ENCODE measurements at regions not wholly inside any gene's neighbourhood (a gene's known extent, or its start where the extent isn't known, plus 50 kb on each side); places are given as distances from the start of the nearest gene placed in this dataset.
A peak's percentile ranks its signal among the peaks of the same experiment; 100 is the strongest.

DNA sequence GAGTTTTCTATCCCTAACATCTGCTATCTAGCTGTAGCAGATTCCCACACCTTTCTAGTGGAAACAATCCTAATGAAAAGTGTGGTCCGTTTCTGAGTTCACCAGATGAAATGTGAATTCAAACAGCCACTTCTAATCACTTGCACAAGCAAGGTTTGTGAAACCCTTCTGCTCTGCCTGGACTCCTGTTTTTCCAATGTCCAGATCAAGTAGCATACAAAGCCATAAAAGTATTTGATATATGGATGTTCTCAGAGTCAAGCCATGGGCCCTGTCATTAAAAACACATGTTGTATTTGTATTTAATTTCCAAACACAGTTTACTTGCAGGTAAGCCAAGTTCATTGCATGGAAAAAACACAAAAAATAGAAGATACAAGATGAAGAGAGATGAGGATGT is 570.4 kb downstream of the NR2F1-AS1 start:
- peaks cover 20% of the 10 kb centered on the region for H3K4me1 Mint-ChIP-seq
- DNase-seq (ENCODE audit: low spot score) (no peak), ATAC-seq (no peak)
- no peak overlapping the region for H3K4me3 Mint-ChIP-seq
- no peak overlapping the region for H3K27ac Mint-ChIP-seq
- H3K9me3 Mint-ChIP-seq = peaks cover 13% of the 10 kb centered on the region
- no peak for TF ChIP-seq GRHL2 (CRISPR knock-in tag; IDR thresholded peaks at IDR 0.05; ENCODE audit: insufficient replicate concordance, severe bottlenecking)
- TF ChIP-seq NR1H2 (CRISPR knock-in tag; IDR thresholded peaks at IDR 0.05) = no peak
- TF ChIP-seq, protein P1, sequence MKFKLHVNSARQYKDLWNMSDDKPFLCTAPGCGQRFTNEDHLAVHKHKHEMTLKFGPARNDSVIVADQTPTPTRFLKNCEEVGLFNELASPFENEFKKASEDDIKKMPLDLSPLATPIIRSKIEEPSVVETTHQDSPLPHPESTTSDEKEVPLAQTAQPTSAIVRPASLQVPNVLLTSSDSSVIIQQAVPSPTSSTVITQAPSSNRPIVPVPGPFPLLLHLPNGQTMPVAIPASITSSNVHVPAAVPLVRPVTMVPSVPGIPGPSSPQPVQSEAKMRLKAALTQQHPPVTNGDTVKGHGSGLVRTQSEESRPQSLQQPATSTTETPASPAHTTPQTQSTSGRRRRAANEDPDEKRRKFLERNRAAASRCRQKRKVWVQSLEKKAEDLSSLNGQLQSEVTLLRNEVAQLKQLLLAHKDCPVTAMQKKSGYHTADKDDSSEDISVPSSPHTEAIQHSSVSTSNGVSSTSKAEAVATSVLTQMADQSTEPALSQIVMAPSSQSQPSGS (CRISPR knock-in tag; IDR thresholded peaks at IDR 0.05; ENCODE audit: borderline replicate concordance, low read depth) = no peak
- TF ChIP-seq, protein P2, sequence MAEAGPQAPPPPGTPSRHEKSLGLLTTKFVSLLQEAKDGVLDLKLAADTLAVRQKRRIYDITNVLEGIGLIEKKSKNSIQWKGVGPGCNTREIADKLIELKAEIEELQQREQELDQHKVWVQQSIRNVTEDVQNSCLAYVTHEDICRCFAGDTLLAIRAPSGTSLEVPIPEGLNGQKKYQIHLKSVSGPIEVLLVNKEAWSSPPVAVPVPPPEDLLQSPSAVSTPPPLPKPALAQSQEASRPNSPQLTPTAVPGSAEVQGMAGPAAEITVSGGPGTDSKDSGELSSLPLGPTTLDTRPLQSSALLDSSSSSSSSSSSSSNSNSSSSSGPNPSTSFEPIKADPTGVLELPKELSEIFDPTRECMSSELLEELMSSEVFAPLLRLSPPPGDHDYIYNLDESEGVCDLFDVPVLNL (CRISPR knock-in tag; IDR thresholded peaks at IDR 0.05; ENCODE audit: borderline replicate concordance, low read depth) = no peak
- TF ChIP-seq RORB (CRISPR knock-in tag; IDR thresholded peaks at IDR 0.05) = no peak
- TF ChIP-seq JAZF1 (CRISPR knock-in tag; IDR thresholded peaks at IDR 0.05) = no peak
- TF ChIP-seq, protein P3, sequence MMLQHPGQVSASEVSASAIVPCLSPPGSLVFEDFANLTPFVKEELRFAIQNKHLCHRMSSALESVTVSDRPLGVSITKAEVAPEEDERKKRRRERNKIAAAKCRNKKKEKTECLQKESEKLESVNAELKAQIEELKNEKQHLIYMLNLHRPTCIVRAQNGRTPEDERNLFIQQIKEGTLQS (CRISPR knock-in tag; conservative IDR thresholded peaks at IDR 0.05) = no peak
- no peak for TF ChIP-seq MYBL2 (CRISPR knock-in tag; IDR thresholded peaks at IDR 0.05)
- TF ChIP-seq SMAD3 (CRISPR knock-in tag; IDR thresholded peaks at IDR 0.05; ENCODE audit: borderline replicate concordance) = no peak
- TF ChIP-seq, protein P4, sequence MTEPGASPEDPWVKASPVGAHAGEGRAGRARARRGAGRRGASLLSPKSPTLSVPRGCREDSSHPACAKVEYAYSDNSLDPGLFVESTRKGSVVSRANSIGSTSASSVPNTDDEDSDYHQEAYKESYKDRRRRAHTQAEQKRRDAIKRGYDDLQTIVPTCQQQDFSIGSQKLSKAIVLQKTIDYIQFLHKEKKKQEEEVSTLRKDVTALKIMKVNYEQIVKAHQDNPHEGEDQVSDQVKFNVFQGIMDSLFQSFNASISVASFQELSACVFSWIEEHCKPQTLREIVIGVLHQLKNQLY (CRISPR knock-in tag; IDR thresholded peaks at IDR 0.05) = no peak
- TF ChIP-seq, protein P5, sequence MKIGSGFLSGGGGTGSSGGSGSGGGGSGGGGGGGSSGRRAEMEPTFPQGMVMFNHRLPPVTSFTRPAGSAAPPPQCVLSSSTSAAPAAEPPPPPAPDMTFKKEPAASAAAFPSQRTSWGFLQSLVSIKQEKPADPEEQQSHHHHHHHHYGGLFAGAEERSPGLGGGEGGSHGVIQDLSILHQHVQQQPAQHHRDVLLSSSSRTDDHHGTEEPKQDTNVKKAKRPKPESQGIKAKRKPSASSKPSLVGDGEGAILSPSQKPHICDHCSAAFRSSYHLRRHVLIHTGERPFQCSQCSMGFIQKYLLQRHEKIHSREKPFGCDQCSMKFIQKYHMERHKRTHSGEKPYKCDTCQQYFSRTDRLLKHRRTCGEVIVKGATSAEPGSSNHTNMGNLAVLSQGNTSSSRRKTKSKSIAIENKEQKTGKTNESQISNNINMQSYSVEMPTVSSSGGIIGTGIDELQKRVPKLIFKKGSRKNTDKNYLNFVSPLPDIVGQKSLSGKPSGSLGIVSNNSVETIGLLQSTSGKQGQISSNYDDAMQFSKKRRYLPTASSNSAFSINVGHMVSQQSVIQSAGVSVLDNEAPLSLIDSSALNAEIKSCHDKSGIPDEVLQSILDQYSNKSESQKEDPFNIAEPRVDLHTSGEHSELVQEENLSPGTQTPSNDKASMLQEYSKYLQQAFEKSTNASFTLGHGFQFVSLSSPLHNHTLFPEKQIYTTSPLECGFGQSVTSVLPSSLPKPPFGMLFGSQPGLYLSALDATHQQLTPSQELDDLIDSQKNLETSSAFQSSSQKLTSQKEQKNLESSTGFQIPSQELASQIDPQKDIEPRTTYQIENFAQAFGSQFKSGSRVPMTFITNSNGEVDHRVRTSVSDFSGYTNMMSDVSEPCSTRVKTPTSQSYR (CRISPR knock-in tag; IDR thresholded peaks at IDR 0.05) = no peak
- TF ChIP-seq ZNF138 (CRISPR knock-in tag; conservative IDR thresholded peaks at IDR 0.05) = no peak
- TF ChIP-seq ELF4 (CRISPR knock-in tag; IDR thresholded peaks at IDR 0.05; ENCODE audit: low read depth) = no peak
- no peak for TF ChIP-seq ATF1 (CRISPR knock-in tag; IDR thresholded peaks at IDR 0.05)
- TF ChIP-seq, protein P6, sequence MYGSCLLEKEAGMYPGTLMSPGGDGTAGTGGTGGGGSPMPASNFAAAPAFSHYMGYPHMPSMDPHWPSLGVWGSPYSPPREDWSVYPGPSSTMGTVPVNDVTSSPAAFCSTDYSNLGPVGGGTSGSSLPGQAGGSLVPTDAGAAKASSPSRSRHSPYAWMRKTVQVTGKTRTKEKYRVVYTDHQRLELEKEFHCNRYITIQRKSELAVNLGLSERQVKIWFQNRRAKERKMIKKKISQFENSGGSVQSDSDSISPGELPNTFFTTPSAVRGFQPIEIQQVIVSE (CRISPR knock-in tag; IDR thresholded peaks at IDR 0.05; ENCODE audit: borderline replicate concordance) = no peak
- TF ChIP-seq JUN (CRISPR knock-in tag; IDR thresholded peaks at IDR 0.05) = no peak
- ChIA-PET CTCF (no interaction called here), POLR2A (no interaction called here)
- H3K36me3 Mint-ChIP-seq = no peaks in the 10 kb centered on the region; the same call in 1 of the 2 replicates
- no peaks in the 10 kb centered on the region for H3K27me3 Mint-ChIP-seq (ENCODE audit: low read depth)

DNA sequence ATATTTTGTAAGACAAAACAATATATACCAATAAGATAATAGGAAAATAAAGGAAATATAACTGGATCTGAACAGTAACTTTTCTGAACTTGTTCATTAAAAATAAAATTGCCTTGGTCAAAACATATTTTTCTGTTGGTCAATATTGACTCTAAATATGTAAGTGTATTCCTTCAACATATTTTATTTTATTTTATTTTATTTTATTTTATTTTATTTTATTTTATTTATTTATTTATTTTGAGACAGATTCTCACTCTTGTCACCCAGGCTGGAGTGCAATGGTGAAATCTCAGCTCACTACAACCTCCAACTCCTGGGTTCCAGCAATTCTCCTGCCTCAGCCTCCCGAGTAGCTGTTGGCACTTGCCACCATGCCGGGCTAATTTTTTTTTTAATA is 571.0 kb downstream of the NR2F1-AS1 start:
- TF ChIP-seq HMGA2 (CRISPR knock-in tag; IDR thresholded peaks at IDR 0.05) = peak; percentile 96
- no peak for TF ChIP-seq TCF7 (CRISPR knock-in tag; IDR thresholded peaks at IDR 0.05; ENCODE audit: low read depth)
- no peak for TF ChIP-seq FOXK1 (CRISPR knock-in tag; IDR thresholded peaks at IDR 0.05)
- no peak for TF ChIP-seq NFE2L1 (CRISPR knock-in tag; IDR thresholded peaks at IDR 0.05)
- TF ChIP-seq, protein P7, sequence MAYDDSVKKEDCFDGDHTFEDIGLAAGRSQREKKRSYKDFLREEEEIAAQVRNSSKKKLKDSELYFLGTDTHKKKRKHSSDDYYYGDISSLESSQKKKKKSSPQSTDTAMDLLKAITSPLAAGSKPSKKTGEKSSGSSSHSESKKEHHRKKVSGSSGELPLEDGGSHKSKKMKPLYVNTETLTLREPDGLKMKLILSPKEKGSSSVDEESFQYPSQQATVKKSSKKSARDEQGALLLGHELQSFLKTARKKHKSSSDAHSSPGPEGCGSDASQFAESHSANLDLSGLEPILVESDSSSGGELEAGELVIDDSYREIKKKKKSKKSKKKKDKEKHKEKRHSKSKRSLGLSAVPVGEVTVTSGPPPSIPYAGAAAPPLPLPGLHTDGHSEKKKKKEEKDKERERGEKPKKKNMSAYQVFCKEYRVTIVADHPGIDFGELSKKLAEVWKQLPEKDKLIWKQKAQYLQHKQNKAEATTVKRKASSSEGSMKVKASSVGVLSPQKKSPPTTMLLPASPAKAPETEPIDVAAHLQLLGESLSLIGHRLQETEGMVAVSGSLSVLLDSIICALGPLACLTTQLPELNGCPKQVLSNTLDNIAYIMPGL (CRISPR knock-in tag; IDR thresholded peaks at IDR 0.05) = no peak
- TF ChIP-seq, protein P8, sequence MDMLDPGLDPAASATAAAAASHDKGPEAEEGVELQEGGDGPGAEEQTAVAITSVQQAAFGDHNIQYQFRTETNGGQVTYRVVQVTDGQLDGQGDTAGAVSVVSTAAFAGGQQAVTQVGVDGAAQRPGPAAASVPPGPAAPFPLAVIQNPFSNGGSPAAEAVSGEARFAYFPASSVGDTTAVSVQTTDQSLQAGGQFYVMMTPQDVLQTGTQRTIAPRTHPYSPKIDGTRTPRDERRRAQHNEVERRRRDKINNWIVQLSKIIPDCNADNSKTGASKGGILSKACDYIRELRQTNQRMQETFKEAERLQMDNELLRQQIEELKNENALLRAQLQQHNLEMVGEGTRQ (CRISPR knock-in tag; IDR thresholded peaks at IDR 0.05) = no peak
- ATAC-seq (no peak), DNase-seq (ENCODE audit: low spot score) (no peak)
- ChIA-PET CTCF (no interaction called here), POLR2A (no interaction called here)
- H3K4me3 Mint-ChIP-seq = no peak overlapping the region
- peaks cover 20% of the 10 kb centered on the region for H3K4me1 Mint-ChIP-seq
- H3K9me3 Mint-ChIP-seq = peaks cover 13% of the 10 kb centered on the region
- H3K27me3 Mint-ChIP-seq (ENCODE audit: low read depth) = no peaks in the 10 kb centered on the region
- no peak overlapping the region for H3K27ac Mint-ChIP-seq
- no peaks in the 10 kb centered on the region; the same call in 1 of the 2 replicates for H3K36me3 Mint-ChIP-seq
